ENCODE measurements at regions not wholly inside any gene's neighbourhood (a gene's known extent, or its start where the extent isn't known, plus 50 kb on each side); places are given as distances from the start of the nearest gene placed in this dataset.

DNA sequence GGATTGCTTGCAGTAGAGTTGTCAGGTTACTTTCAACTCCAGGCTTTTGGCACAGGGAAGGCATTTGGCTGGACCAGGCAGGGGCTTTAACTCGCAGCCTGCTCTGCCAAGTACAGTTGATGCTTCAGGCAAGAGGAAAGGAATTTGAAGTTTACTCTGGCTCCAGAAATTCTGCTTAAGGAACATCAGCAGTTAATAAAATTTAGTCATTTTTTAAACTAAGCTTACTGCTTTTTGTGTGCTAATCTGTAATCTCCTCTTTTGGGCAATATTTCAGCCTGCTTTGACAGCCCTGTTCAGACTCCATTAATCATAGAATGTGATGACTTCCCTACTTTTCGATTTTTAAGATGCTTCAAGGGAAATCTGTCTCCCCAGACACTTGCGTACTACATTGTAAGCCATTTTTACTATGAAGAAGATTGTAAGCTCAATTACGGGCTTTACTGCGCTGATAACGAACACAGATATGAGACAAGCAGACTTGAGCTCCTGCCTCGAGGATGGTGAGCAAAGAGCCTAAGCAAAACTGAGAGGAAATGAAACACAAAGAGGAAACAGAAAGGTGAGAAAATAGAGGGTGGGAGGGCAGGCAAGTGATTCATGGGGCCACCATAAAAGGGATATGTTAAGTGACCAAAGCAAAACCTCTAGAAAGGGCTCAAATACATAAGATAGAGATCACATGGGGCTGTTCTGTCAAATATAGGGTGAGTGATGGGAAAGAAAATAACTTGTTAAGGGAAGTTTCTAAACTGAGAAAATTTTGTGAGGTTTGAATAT is 76.6 kb upstream of the VAV3 start:
- Histone ChIP-seq H3K79me1 (ENCODE audit: low read depth, low read length) (no peaks in the 10 kb centered on the region), H3K9ac (replicated peaks in 1 of 4; ENCODE audit: extremely low read depth in 1 of 4, low read depth in 3 of 4, low read length in 3 of 4) (no peak overlapping the region), H3K4me1 (replicated peaks in 1 of 4; ENCODE audit: control insufficient read depth in 3 of 4, insufficient read depth in 4 of 4, low read length in 3 of 4) (peaks cover 0 to 9% (median 2%) of the 10 kb centered on the region in 4 experiments; a peak in 2 of 7 replicates), H3K4me3 (ENCODE audit: extremely low read depth in 1 of 4, insufficient read depth in 2 of 4, low read depth in 3 of 4, low read length in 4 of 4) (no peak overlapping the region), H3K36me3 (ENCODE audit: control insufficient read depth in 2 of 4, insufficient read depth in 4 of 4, low read length in 3 of 4) (no peaks in the 10 kb centered on the region), H2BK20ac (ENCODE audit: low read length) (no peak overlapping the region), H3K56ac (replicated peaks; ENCODE audit: insufficient read length, low read depth, low read length) (no peak overlapping the region), H3K23ac (ENCODE audit: insufficient read length) (no peak overlapping the region), H3K27ac (ENCODE audit: low read depth, low read length) (no peak overlapping the region), H3K27me3 (replicated peaks in 1 of 4; ENCODE audit: control insufficient read depth in 3 of 4, extremely low read depth in 1 of 4, insufficient read depth in 3 of 4, low read length in 3 of 4) (no peaks in the 10 kb centered on the region), H3K4me2 (ENCODE audit: insufficient read depth in 1 of 2, low read depth in 2 of 2, low read length in 2 of 2) (no peak overlapping the region), H2BK120ac (replicated peaks; ENCODE audit: low read depth, low read length) (no peak overlapping the region), H3K9me3 (ENCODE audit: insufficient read depth in 2 of 2, low read depth in 1 of 2, low read length in 1 of 2) (no peaks in the 10 kb centered on the region), H3K4ac (replicated peaks; ENCODE audit: insufficient read length, low read depth, low read length) (no peak overlapping the region), H3K79me2 (ENCODE audit: control insufficient read depth in 1 of 2, insufficient read depth in 2 of 2, low read length in 2 of 2) (no peaks in the 10 kb centered on the region), H4K20me1 (replicated peaks in 1 of 2; ENCODE audit: control insufficient read depth in 1 of 2, insufficient read depth in 2 of 2, low read length in 2 of 2) (no peaks in the 10 kb centered on the region), H4K91ac (replicated peaks; ENCODE audit: insufficient read length, low read length) (no peak overlapping the region), H2AK5ac (ENCODE audit: low read depth, low read length) (no peak overlapping the region), H2BK12ac (ENCODE audit: low read depth, low read length) (no peak overlapping the region), H2BK5ac (ENCODE audit: low read depth, low read length) (no peak overlapping the region), H3K18ac (ENCODE audit: extremely low read depth, low read length) (no peak overlapping the region), H3K23me2 (ENCODE audit: low read depth, low read length) (no peaks in the 10 kb centered on the region), H4K8ac (ENCODE audit: extremely low read depth, insufficient read depth, low read length) (no peak overlapping the region), H3K14ac (ENCODE audit: insufficient read length) (no peak overlapping the region), H4K5ac (ENCODE audit: insufficient read length, low read depth, low read length) (no peak overlapping the region), H2AFZ (ENCODE audit: low read length) (peak overlapping the region; percentile 31), H2BK15ac (ENCODE audit: low read length) (no peak overlapping the region)
- no peak for TF ChIP-seq GTF2F1 (IDR thresholded peaks at IDR 0.05; ENCODE audit: borderline replicate concordance, low read depth, low read length)
- 91% methylated on average over 7 of the region's 7 CpGs; no CpG with 5 or more reads in 1 of the 2 experiments for WGBS, 2 experiments (ENCODE audit: extremely low coverage in 1 of 2, insufficient coverage in 1 of 2, insufficient read length in 1 of 2, insufficient replicate concordance in 2 of 2, low coverage in 1 of 2, low lambda C conversion rate in 2 of 2, missing lambda C conversion rate in 1 of 2)
- DNase-seq (ENCODE audit: low read depth in 1 of 2, low spot score in 2 of 2) (no peak), FAIRE-seq (no peak)
- POLR2A ChIA-PET (ENCODE audit: partially characterized antibody), result no interaction called here
- CTCF ChIA-PET (ENCODE audit: partially characterized antibody), result interaction anchor here (1.0 to 5.8 kb wide), 3 partner anchors 9 to 259 kb away, joined by 3 to 29 read pairs (median 5); no protein-coding TSS in a partner anchor
